HUES64 (cell line): ENCODE measurements at regions not wholly inside any gene's neighbourhood (a gene's known extent, or its start where the extent isn't known, plus 50 kb on each side); places are given as distances from the start of the nearest gene placed in this dataset.

ENCODE experiments used
- H3K27ac ChIP-seq: 2 replicates; pipeline ENCODE4 v1.7.0; 2013; ENCODE audit warnings: low read depth, low read length, inconsistent platforms
- H3K27me3 ChIP-seq: 2 replicates; pipeline ENCODE4 v1.6.1; 2013; ENCODE audit warnings: mild to moderate bottlenecking, low read length; ENCODE audit not compliant: insufficient read depth
- H3K36me3 ChIP-seq: 2 replicates; pipeline ENCODE4 v1.6.1; 2013; ENCODE audit warnings: mild to moderate bottlenecking, low read length; ENCODE audit not compliant: insufficient read depth
- H3K4me1 ChIP-seq: 2 replicates; pipeline ENCODE4 v1.6.1; 2013; ENCODE audit warnings: mild to moderate bottlenecking, low read length, moderate library complexity; ENCODE audit not compliant: insufficient read depth
- H3K4me3 ChIP-seq: 2 replicates; pipeline ENCODE4 v1.5.1; 2013; ENCODE audit warnings: mild to moderate bottlenecking, low read length, moderate library complexity
- H3K9ac ChIP-seq: 2 replicates; pipeline ENCODE4 v1.6.1; 2013; ENCODE audit warnings: mild to moderate bottlenecking, low read depth, low read length
- H3K9me3 ChIP-seq: 2 replicates; pipeline ENCODE4 v1.6.1; 2013; ENCODE audit warnings: low read depth, low read length; ENCODE audit not compliant: insufficient read depth
- WGBS: fragments of 150-250, 120-280 bp; methylation state at CpG from one replicate; pipeline ENCODE4 v1.1.7; 2013; ENCODE audit warnings: missing lambda C conversion rate; 5-methylcytosine and 5-hydroxymethylcytosine counted together

GRCh38 chr6:6714118-6714897 lies 125.8 kb downstream of the LY86 start:
- no peak overlapping the region for H3K4me3 ChIP-seq
- no peak overlapping the region for H3K27ac ChIP-seq
- no peaks in the 10 kb centered on the region for H3K27me3 ChIP-seq
- peaks cover 7% of the 10 kb centered on the region for H3K4me1 ChIP-seq
- 87% methylated on average over 11 of the region's 12 CpGs for WGBS
- H3K36me3 ChIP-seq, result no peaks in the 10 kb centered on the region
- H3K9me3 ChIP-seq, result no peaks in the 10 kb centered on the region
- H3K9ac ChIP-seq, result no peak overlapping the region

GRCh38 chr6:6714953-6715352 lies 126.4 kb downstream of the LY86 start:
- no peaks in the 10 kb centered on the region for H3K36me3 ChIP-seq
- H3K27ac ChIP-seq, result no peak overlapping the region
- no peaks in the 10 kb centered on the region for H3K9me3 ChIP-seq
- WGBS, result 78% methylated on average over 7 of the region's 7 CpGs
- no peaks in the 10 kb centered on the region for H3K27me3 ChIP-seq
- no peak overlapping the region for H3K9ac ChIP-seq
- H3K4me3 ChIP-seq, result no peak overlapping the region
- H3K4me1 ChIP-seq, result peaks cover 7% of the 10 kb centered on the region

DNA sequence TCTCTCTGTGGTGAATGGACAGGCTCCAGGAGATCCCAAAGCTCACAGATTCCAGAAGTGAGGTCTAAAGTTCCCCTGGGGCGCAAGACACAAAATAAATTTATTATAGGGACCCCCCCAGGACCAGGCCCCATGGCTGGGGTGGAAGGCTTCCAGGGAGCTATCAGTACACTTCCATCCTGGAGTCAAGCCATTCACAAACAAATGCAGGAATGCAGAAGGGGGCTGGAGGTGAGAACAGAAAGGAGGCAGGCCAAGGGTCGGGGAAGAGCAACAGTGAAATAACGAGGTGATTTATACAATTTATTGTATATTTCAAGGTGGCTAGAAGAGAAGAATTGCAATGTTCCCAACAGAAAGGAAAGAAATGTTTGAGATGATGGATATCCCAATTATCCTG lies 126.9 kb downstream of the LY86 start:
- H3K9ac ChIP-seq, result no peak overlapping the region
- no peak overlapping the region for H3K4me3 ChIP-seq
- no peak overlapping the region for H3K27ac ChIP-seq
- no peaks in the 10 kb centered on the region for H3K36me3 ChIP-seq
- no peaks in the 10 kb centered on the region for H3K27me3 ChIP-seq
- 53% methylated on average over 3 of the region's 3 CpGs for WGBS
- H3K4me1 ChIP-seq, result peaks cover 7% of the 10 kb centered on the region
- no peaks in the 10 kb centered on the region for H3K9me3 ChIP-seq

GRCh38 chr6:6716998-6717763 lies 128.7 kb downstream of the LY86 start:
- H3K9me3 ChIP-seq, result no peaks in the 10 kb centered on the region
- no peaks in the 10 kb centered on the region for H3K36me3 ChIP-seq
- 91% methylated on average over 6 of the region's 7 CpGs for WGBS
- H3K4me1 ChIP-seq, result peaks cover 7% of the 10 kb centered on the region
- H3K4me3 ChIP-seq, result no peak overlapping the region
- no peak overlapping the region for H3K9ac ChIP-seq
- no peak overlapping the region for H3K27ac ChIP-seq
- no peaks in the 10 kb centered on the region for H3K27me3 ChIP-seq

DNA sequence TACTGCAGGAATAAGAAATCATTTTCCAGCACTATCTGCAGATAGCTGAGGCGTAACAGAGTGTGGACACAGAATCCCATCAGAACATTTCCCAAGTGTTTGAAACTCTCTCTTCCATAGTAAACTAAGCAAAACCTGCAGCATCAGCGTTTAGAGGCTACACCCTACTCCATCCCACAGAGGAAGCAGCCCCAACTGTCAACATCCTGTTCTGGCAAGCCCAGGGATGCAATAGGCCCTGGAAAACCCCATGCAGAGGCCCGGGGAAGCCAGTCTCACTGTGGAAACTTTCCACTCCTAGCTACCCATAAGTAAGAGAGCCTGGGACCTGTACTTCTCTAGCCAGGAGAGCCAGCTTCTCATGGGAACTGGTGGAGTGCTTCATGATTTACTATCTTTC lies 129.4 kb downstream of the LY86 start:
- 90% methylated on average over 3 of the region's 3 CpGs for WGBS
- Histone ChIP-seq H3K4me3 (no peak overlapping the region), H3K9me3 (no peaks in the 10 kb centered on the region), H3K9ac (no peak overlapping the region), H3K27me3 (no peaks in the 10 kb centered on the region), H3K4me1 (peaks cover 11% of the 10 kb centered on the region), H3K36me3 (no peaks in the 10 kb centered on the region), H3K27ac (no peak overlapping the region)

GRCh38 chr6:6721606-6722005 lies 133.1 kb downstream of the LY86 start:
- no peak overlapping the region for H3K4me3 ChIP-seq
- no peak overlapping the region for H3K27ac ChIP-seq
- no peak overlapping the region for H3K9ac ChIP-seq
- no peaks in the 10 kb centered on the region for H3K9me3 ChIP-seq
- H3K4me1 ChIP-seq, result peaks cover 31% of the 10 kb centered on the region
- no peaks in the 10 kb centered on the region for H3K36me3 ChIP-seq
- H3K27me3 ChIP-seq, result peaks cover 7% of the 10 kb centered on the region; the same call in 1 of the 2 replicates
- 92% methylated on average over 2 of the region's 2 CpGs for WGBS

GRCh38 chr6:6722195-6722594 lies 133.7 kb downstream of the LY86 start:
- Histone ChIP-seq H3K27ac (no peak overlapping the region), H3K9me3 (no peaks in the 10 kb centered on the region), H3K4me1 (peaks cover 31% of the 10 kb centered on the region), H3K36me3 (no peaks in the 10 kb centered on the region), H3K9ac (no peak overlapping the region), H3K27me3 (peaks cover 7% of the 10 kb centered on the region; the same call in 1 of the 2 replicates), H3K4me3 (no peak overlapping the region)
- WGBS, result 85% methylated on average over 5 of the region's 5 CpGs

- H3K27ac ChIP-seq, result no peak overlapping the region
- no peaks in the 10 kb centered on the region for H3K36me3 ChIP-seq
- 71% methylated on average over 1 of the region's 1 CpG for WGBS
- H3K9me3 ChIP-seq, result no peaks in the 10 kb centered on the region
- peaks cover 7% of the 10 kb centered on the region; the same call in 1 of the 2 replicates for H3K27me3 ChIP-seq
- H3K4me1 ChIP-seq, result peaks cover 36% of the 10 kb centered on the region
- H3K9ac ChIP-seq, result no peak overlapping the region
- H3K4me3 ChIP-seq, result no peak overlapping the region
Observed at GRCh38 chr6:6723361-6723760, 134.8 kb downstream of the LY86 start.

GRCh38 chr6:6723921-6724538 lies 135.5 kb downstream of the LY86 start:
- Histone ChIP-seq H3K27ac (peak overlapping the region; percentile 43; the same call in 1 of the 2 replicates), H3K36me3 (no peaks in the 10 kb centered on the region), H3K4me3 (0 out of 2 replicates have a peak overlapping the region, but pooled peaks have one; percentile 37), H3K9ac (peak overlapping the region; percentile 65), H3K27me3 (peaks cover 7% of the 10 kb centered on the region; the same call in 1 of the 2 replicates), H3K4me1 (peaks cover 42% of the 10 kb centered on the region), H3K9me3 (no peaks in the 10 kb centered on the region)
- 36% methylated on average over 16 of the region's 16 CpGs for WGBS

DNA sequence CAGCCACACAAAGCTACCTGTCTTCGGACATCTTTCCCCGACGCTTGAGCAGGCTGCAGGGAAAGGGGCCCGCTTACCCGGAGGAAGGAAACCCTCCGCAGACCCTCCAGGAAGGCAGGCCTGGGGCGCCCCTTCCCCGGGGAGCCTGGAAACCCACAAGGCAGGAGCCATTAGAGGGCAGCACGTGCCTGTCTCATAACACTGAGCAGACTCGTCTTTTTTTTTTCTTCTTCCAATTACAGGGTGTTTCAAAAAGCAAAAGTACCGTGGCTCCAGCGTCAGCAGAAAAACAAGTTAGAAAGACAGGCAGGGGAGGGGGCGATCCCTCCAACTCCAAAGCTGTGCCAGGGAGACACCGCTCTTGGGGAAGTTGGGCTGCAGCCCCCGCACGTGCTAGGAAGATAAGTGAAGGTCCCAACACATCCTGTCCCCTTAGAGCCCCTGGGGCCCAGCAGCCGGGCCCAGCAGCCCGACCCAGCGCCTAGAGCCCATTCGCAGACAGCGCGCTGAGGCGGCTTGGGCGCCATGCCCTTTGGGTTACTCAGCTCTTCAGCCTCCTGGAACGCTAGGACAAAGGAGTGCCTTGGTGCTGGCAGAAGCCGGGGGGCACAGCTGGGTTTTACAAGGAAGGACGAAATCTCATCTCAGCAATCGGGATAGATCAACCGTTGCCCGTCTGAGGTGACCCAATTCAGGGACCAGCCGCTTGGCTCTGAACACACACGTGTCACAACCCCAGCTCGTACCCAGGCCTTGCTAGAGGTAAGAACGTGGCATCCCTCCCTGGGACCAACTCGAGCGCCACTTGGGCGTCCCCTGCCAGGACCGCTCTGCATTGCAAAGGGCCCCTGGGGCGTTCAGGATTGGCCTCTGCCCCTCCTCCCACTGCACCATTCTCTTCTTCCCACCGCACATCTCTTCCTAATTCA lies 136.3 kb downstream of the LY86 start:
- Histone ChIP-seq H3K9ac (peak overlapping the region; percentile 65), H3K4me3 (peak overlapping the region; percentile 37), H3K27ac (peak overlapping the region; percentile 49; the same call in 1 of the 2 replicates), H3K36me3 (no peaks in the 10 kb centered on the region), H3K9me3 (no peaks in the 10 kb centered on the region), H3K27me3 (peaks cover 7% of the 10 kb centered on the region; the same call in 1 of the 2 replicates), H3K4me1 (peaks cover 42% of the 10 kb centered on the region)
- WGBS, result 5% methylated on average over 40 of the region's 40 CpGs
